HEK293 (cell line): ENCODE measurements at regions not wholly inside any gene's neighbourhood (a gene's known extent, or its start where the extent isn't known, plus 50 kb on each side); places are given as distances from the start of the nearest gene placed in this dataset.

Source experiments
- TRIM28 ChIP-seq: IDR thresholded peaks from 2 replicates; pipeline ENCODE4 v1.6.1; 2011; ENCODE audit warnings: low read length, control low read depth, borderline replicate concordance
- ZNF626 ChIP-seq: fragments of 450-650 bp; sonication (Bioruptor Pico); formaldehyde crosslinking; IDR thresholded peaks from 2 replicates; pipeline ENCODE4 v1.5.1; 2018; ENCODE audit warnings: missing biosample characterization, missing genetic modification characterization, inconsistent platforms
- ZNF76 ChIP-seq: fragments of 450-650 bp; formaldehyde crosslinking; IDR thresholded peaks from 2 replicates; pipeline ENCODE4; 2016; ENCODE audit warnings: low read depth, missing biosample characterization, missing genetic modification characterization, borderline replicate concordance

GRCh38 chr18:39751921-39752320, 2186.3 kb upstream of the CELF4 start:
- no peak for TF ChIP-seq ZNF626
- no peak for TF ChIP-seq ZNF76 (tag by site-specific recombination)
- no peak for TF ChIP-seq TRIM28
